ENCODE measurements at regions not wholly inside any gene's neighbourhood (a gene's known extent, or its start where the extent isn't known, plus 50 kb on each side); places are given as distances from the start of the nearest gene placed in this dataset.

- H3K4me1 Mint-ChIP-seq (ENCODE audit: low read depth): no peaks in the 10 kb centered on the region
- H3K27me3 Mint-ChIP-seq (ENCODE audit: low read depth): no peaks in the 10 kb centered on the region
- H3K9me3 Mint-ChIP-seq: peaks cover 3% of the 10 kb centered on the region
- H3K36me3 Mint-ChIP-seq (ENCODE audit: insufficient read depth): no peaks in the 10 kb centered on the region
- ATAC-seq (no peak), DNase-seq (no peak)
- H3K4me3 Mint-ChIP-seq: no peak overlapping the region
These were observed 211.3 kb upstream of the FAT1 start for GRCh38 chr4:186934841-186935443.

DNA sequence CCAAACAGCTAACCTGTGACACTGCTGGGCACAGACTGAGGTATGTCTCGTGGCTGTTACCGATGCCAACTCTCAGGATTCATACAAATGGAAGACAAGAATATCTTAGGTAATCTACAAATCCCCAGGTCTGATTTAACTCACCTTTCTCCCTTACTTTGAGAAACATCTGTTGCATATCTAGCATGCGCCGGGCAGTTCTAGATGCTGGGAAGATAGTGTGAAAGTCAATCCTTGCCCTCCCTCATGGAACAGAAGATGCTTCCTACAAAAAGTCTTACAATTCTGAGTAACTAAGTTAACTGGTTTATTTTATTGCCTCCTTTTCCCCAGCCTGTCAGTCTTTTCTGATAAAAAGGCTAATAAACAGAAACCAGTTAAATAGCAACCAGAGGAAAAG, 212.2 kb upstream of the FAT1 start:
- H3K4me1 Mint-ChIP-seq (ENCODE audit: low read depth): no peaks in the 10 kb centered on the region
- no peak for DNase-seq
- ATAC-seq: no peak

DNA sequence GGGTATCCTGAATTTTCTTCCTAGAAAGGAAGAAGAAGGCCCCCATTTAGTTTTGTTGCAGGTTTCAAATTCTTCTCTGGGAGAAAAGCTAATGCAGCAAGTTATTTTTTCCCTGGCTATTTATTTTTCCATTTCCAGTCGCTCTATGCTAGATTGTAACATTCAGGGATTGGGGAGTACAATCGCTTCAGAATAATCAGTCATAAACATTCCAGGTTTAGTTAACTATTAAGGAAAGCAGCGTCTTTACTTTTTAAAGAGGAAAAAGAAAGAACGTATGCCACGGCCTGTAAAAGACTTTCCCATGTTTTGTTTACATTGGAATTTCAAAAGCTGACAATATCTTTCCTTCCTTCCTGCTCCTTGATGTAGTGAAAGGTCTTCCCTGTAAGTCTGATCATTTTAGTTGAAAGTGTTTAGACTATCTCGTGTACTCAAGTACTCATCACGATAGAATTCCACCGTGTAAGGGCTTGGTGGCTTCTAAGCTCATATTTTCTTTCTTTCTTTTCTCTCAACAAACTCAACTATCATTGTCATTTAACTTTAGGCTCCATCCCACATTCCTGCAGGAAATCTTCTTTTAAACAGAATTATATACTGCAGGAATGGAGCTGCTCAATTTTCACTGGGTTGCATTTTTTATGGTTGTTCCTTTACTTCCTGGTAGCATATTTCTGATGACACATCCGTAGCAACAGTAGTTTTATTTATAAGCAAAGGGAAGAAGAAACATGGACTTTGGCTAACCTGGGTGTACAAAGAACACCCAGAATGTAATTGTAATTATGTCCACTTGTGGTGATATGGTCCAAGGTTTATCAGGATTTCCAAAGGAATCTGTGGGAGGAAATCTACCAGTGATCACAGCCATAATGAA, 213.1 kb upstream of the FAT1 start:
- H3K27me3 Mint-ChIP-seq (ENCODE audit: low read depth): no peaks in the 10 kb centered on the region
- H3K4me1 Mint-ChIP-seq (ENCODE audit: low read depth): no peaks in the 10 kb centered on the region
- DNase-seq (no peak), ATAC-seq (no peak)
- H3K4me3 Mint-ChIP-seq: no peak overlapping the region
- H3K36me3 Mint-ChIP-seq (ENCODE audit: insufficient read depth): no peaks in the 10 kb centered on the region
- no peaks in the 10 kb centered on the region for H3K9me3 Mint-ChIP-seq

More for the DNA sequence above, 212.2 kb upstream of the FAT1 start:
- no peaks in the 10 kb centered on the region for H3K9me3 Mint-ChIP-seq
- H3K36me3 Mint-ChIP-seq (ENCODE audit: insufficient read depth): no peaks in the 10 kb centered on the region
- no peaks in the 10 kb centered on the region for H3K27me3 Mint-ChIP-seq (ENCODE audit: low read depth)
- H3K4me3 Mint-ChIP-seq: no peak overlapping the region

DNA sequence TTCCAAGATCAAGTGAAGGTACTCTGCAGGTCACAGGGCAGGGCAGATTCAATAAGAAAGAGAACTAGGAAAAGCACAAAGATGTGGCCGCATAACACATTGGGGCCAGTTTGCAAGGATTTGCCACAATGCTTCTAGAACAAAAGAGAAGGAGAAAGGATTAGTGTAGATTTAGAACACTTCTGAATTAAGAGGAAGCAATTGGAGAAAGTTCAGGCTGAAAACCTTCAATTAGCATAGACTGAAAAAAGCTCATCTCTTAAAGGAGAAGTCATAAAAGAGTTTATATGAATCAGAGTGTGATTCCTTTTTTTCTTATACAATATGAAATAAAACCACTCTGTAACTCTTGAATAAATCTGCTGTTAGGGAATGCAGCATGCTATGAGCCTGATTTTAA, 215.6 kb upstream of the FAT1 start:
- DNase-seq (no peak), ATAC-seq (no peak)
- Mint-ChIP-seq H3K27me3 (ENCODE audit: low read depth) (no peaks in the 10 kb centered on the region), H3K4me1 (ENCODE audit: low read depth) (no peaks in the 10 kb centered on the region), H3K9me3 (no peaks in the 10 kb centered on the region), H3K36me3 (ENCODE audit: insufficient read depth) (no peaks in the 10 kb centered on the region), H3K4me3 (no peak overlapping the region)

- Mint-ChIP-seq H3K9me3 (no peaks in the 10 kb centered on the region), H3K4me1 (ENCODE audit: low read depth) (no peaks in the 10 kb centered on the region), H3K4me3 (no peak overlapping the region), H3K27me3 (ENCODE audit: low read depth) (no peaks in the 10 kb centered on the region), H3K36me3 (ENCODE audit: insufficient read depth) (no peaks in the 10 kb centered on the region)
- DNase-seq: no peak
- no peak for ATAC-seq
These were observed 216.1 kb upstream of the FAT1 start for GRCh38 chr4:186939766-186940165.

- no peak for DNase-seq
- ATAC-seq: no peak
- H3K4me3 Mint-ChIP-seq: no peak overlapping the region
- H3K36me3 Mint-ChIP-seq (ENCODE audit: insufficient read depth): no peaks in the 10 kb centered on the region
- H3K9me3 Mint-ChIP-seq: no peaks in the 10 kb centered on the region
- no peaks in the 10 kb centered on the region for H3K27me3 Mint-ChIP-seq (ENCODE audit: low read depth)
- no peaks in the 10 kb centered on the region for H3K4me1 Mint-ChIP-seq (ENCODE audit: low read depth)
These were observed 216.8 kb upstream of the FAT1 start for GRCh38 chr4:186940476-186940875.

- Mint-ChIP-seq H3K4me3 (no peak overlapping the region), H3K36me3 (ENCODE audit: insufficient read depth) (no peaks in the 10 kb centered on the region), H3K4me1 (ENCODE audit: low read depth) (no peaks in the 10 kb centered on the region), H3K27me3 (ENCODE audit: low read depth) (no peaks in the 10 kb centered on the region), H3K9me3 (no peaks in the 10 kb centered on the region)
- ATAC-seq (no peak), DNase-seq (no peak)
These were observed 219.2 kb upstream of the FAT1 start for GRCh38 chr4:186942758-186943377.

GRCh38 chr4:186943411-186943810, 219.8 kb upstream of the FAT1 start:
- Mint-ChIP-seq H3K27me3 (ENCODE audit: low read depth) (no peaks in the 10 kb centered on the region), H3K4me1 (ENCODE audit: low read depth) (no peaks in the 10 kb centered on the region), H3K9me3 (no peaks in the 10 kb centered on the region), H3K4me3 (no peak overlapping the region), H3K36me3 (ENCODE audit: insufficient read depth) (no peaks in the 10 kb centered on the region)
- ATAC-seq (no peak), DNase-seq (no peak)

GRCh38 chr4:186946136-186946535, 222.5 kb upstream of the FAT1 start:
- Mint-ChIP-seq H3K4me3 (peak overlapping the region; percentile 7), H3K36me3 (ENCODE audit: insufficient read depth) (no peaks in the 10 kb centered on the region), H3K9me3 (no peaks in the 10 kb centered on the region), H3K27me3 (ENCODE audit: low read depth) (no peaks in the 10 kb centered on the region), H3K4me1 (ENCODE audit: low read depth) (no peaks in the 10 kb centered on the region)
- DNase-seq: no peak
- ATAC-seq: no peak

GRCh38 chr4:186946682-186947294, 223.1 kb upstream of the FAT1 start:
- H3K4me1 Mint-ChIP-seq (ENCODE audit: low read depth): no peaks in the 10 kb centered on the region
- no peaks in the 10 kb centered on the region for H3K9me3 Mint-ChIP-seq
- DNase-seq: no peak
- no peaks in the 10 kb centered on the region for H3K27me3 Mint-ChIP-seq (ENCODE audit: low read depth)
- ATAC-seq: no peak
- H3K4me3 Mint-ChIP-seq: no peak overlapping the region
- no peaks in the 10 kb centered on the region for H3K36me3 Mint-ChIP-seq (ENCODE audit: insufficient read depth)

DNA sequence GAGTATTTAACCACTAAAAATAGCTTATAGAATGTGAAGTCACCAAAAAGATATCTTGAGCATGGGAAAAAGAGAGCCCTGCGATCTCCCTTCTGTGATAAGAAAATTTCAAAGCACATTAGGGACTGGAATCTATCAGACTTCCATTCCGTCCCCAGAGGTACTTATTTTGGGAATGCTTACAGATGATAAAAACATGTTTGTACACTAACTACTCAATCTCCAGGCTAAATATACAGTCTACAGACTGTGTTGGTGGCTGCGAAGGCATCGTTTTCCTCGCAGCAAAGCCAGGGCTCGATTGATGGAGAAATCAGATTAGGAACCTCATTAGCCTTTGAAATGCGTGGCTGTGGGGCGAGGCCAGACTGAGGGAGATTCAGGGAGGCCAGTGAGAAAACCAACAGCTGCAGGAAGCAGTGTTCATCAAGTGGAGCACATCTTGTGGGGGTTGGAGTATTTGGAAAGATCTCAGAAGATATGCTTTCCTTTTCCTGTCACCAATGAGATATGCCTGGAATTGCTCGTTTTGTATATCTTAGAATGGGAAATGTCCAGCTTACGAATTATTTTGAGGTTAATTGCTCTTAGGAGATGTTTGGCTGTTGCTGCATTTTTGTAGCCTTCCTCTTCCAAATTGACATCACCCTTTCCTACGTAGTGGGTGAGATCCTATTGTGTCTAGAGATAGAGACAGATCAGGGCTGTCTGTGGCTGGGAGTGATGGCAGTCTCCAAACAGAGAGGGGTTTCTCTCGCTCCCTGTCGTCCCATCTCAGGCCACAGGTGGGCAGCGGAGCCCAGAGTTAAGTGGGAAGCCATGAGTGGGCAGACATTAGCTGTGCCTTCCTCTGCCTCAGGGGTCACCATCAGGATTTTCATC, 224.9 kb upstream of the FAT1 start:
- DNase-seq: no peak
- Mint-ChIP-seq H3K4me1 (ENCODE audit: low read depth) (no peaks in the 10 kb centered on the region), H3K27me3 (ENCODE audit: low read depth) (no peaks in the 10 kb centered on the region), H3K4me3 (no peak overlapping the region), H3K9me3 (no peaks in the 10 kb centered on the region), H3K36me3 (ENCODE audit: insufficient read depth) (no peaks in the 10 kb centered on the region)
- no peak for ATAC-seq

DNA sequence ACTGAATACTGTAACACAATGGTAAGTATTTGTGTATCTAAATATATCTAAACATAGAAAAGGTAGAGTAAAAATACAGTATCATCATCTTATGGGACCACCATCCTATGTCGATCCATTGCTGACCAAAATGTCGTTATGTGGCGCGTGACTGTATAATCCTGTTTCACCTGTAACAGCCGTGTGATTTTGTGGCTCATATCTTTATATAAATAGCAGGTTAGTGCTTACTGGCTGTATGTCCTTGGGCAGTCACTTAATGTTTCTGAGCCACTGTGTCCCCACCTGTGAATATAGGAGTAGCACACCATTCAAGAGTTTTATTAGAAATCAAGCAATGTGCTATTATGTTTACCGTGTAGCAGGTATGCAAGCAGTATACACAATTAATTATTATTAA, 226.2 kb upstream of the FAT1 start:
- Mint-ChIP-seq H3K4me1 (ENCODE audit: low read depth) (no peaks in the 10 kb centered on the region), H3K27me3 (ENCODE audit: low read depth) (no peaks in the 10 kb centered on the region), H3K36me3 (ENCODE audit: insufficient read depth) (no peaks in the 10 kb centered on the region), H3K9me3 (no peaks in the 10 kb centered on the region), H3K4me3 (no peak overlapping the region)
- ATAC-seq (no peak), DNase-seq (no peak)

- DNase-seq: no peak
- no peaks in the 10 kb centered on the region for H3K4me1 Mint-ChIP-seq (ENCODE audit: low read depth)
- no peak for ATAC-seq
- no peaks in the 10 kb centered on the region for H3K27me3 Mint-ChIP-seq (ENCODE audit: low read depth)
- H3K36me3 Mint-ChIP-seq (ENCODE audit: insufficient read depth): no peaks in the 10 kb centered on the region
- H3K4me3 Mint-ChIP-seq: no peak overlapping the region
- no peaks in the 10 kb centered on the region for H3K9me3 Mint-ChIP-seq
These were observed 229.1 kb upstream of the FAT1 start for GRCh38 chr4:186952709-186953108.
